GM21528 (cell line): ENCODE measurements at regions not wholly inside any gene's neighbourhood (a gene's known extent, or its start where the extent isn't known, plus 50 kb on each side); places are given as distances from the start of the nearest gene placed in this dataset.
A peak's percentile ranks its signal among the peaks of the same experiment; 100 is the strongest.
"Not testable (repeated sequence)": the region's sequence is repeated elsewhere in the genome, so short reads cannot be mapped to it uniquely, and the experiment has no call there.

Experiments
- ATAC-seq: cut with Tn5 transposase; IDR thresholded peaks from one replicate; pipeline ENCODE4 v1.9.1; 2021; ENCODE audit warnings: mild to moderate bottlenecking, moderate library complexity; ENCODE audit not compliant: unreplicated experiment, low FRiP score

DNA sequence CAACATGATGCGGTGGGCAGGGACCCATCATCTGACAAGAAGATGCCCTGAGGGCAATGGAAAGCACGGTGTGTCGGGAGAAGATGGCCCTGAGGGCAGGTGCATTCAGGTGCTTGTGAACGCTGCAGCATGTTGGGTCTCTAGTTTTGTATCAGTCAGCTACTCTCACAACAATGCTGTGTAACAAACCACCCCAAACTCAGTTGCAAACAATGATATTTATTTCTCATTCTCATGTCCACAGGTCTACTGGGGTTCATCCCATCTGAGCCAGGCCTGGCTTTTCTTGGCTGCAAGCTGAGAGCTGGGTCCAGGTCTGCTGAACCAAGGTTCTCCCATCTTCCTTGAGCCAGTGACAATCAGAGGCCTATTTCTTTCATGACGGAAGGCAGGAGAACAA is 461.6 kb downstream of the PREX1 start:
- ATAC-seq = no peak

DNA sequence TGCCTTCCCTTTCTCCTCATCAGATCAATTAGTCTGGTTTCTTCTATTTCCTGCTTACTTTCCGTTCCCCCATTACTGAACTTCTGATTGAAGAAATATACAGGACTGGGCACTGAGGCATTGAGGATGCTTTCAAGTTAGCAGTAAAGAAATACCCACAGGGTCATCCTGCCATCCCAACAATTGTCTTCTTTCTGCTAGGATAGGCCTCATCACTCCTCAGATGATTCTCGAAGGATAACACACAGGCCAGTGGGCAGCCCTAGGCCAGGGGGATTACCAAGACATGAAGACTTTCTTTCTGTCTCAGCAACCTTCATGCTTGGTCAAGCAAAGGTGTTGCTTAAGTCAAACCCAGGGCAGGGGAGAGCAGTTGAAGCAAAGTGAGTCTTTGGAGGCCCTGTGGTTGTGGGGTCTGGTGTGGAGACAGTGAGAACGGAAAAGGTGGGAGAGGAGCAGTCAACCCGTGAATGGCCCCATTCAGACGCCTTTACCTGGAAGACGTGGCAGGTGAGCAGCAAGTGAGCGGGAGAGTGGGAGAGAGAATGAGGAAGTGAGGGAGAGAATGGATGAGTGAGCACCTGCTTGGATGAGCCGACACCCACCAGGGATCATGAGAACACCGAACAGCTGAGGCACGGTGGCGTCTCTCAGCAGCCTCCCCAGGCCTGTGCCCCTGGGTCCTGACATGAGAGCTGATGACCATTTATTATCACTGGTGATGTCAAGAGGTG is 462.9 kb downstream of the PREX1 start:
- no peak for ATAC-seq

DNA sequence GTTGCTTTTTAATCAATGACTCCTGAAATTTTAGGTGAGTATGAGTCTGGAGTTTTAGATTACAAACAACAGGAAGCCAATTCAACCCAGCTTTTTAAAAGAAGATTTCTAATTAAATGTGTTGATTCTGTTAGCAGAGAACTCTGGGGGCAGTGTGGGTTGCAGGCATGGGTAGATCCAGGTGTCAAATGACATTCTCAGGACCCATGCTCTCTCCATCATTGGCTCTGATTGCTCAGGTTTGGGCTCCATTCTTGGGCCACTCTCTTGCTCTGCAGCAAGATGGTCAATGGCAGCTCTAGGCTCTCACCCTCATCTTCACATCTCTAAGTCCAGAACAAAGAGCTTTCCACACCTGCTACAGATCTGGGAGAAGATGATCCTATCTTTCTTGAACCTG is 463.7 kb downstream of the PREX1 start:
- ATAC-seq = no peak

DNA sequence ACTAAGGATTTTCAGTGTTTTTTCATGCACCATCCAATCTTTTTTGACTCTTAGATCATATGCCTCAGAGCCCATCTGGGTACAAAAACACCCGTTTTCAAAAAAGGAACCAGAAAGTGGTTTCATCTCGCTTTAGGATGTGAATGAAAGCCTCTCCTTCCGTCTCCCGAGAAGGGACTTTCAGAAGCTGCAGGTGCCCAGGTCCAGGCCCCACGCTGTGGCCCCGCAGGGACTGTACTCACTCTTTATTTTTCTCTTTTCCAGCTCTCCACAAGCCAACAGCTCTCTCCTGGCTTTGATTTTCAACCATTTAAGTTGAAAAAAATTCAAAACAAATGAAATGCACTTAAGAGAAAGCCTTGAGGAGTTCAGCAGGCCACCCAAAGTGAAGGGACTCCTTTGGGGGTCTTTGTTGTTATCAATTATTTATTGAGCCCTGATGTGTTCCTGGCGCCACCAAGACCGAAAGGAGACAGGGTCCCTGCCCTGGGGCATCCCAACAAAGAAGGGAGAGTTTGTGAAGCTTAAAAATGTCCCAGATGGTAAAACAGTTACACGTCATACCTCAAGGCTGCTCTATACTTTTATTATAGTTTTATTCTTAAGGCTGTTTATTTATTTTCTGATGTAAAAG is 467.3 kb downstream of the PREX1 start:
- ATAC-seq = no peak

DNA sequence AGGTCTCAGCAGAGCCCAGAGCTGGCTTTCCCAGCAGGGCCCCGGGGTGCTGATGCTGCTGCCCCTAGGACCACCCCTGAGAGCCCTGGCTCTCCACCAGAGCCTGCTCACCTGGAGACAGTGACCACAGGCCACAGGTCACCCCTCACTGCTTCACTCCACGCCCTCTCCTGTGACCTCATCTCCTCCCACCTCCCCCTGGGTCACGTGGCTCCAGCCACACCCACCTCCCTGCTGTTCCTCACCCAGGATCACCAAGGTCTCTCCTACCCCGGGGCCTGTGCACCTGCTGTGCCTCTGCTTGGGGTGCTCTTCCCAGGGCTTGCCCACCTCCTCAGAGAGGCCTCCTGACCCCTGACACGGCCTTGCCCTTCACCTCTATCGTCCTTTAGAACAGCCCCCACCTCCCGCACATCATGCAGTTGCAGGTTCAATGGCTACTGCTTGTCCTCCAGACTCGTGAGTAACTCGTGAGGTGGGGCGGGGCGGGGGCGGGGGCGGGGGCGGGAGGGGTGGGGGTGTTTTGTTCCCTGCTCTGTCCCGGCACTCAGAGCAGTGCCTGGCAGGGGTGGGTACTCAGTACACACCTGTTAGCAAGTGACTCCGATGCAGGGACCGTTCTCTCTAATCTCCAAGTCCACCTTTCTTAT is 468.0 kb downstream of the PREX1 start:
- no peak for ATAC-seq

DNA sequence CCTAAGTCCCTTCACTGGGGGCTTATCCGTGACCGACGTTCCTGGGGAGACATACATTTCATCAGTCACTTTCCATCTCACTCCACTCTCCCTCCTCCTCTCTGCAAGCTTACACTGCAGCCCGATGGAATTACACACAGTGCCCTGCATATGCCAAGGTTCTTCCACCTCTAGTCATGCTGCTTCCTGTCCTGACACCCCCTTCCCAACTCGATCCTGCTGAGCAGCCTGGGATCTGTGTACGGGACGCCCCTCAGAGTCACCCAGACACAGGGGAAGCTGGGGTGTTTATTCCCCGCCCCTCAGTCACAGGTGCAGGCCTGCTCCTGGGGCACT is 468.8 kb downstream of the PREX1 start:
- not testable (repeated sequence) for ATAC-seq

DNA sequence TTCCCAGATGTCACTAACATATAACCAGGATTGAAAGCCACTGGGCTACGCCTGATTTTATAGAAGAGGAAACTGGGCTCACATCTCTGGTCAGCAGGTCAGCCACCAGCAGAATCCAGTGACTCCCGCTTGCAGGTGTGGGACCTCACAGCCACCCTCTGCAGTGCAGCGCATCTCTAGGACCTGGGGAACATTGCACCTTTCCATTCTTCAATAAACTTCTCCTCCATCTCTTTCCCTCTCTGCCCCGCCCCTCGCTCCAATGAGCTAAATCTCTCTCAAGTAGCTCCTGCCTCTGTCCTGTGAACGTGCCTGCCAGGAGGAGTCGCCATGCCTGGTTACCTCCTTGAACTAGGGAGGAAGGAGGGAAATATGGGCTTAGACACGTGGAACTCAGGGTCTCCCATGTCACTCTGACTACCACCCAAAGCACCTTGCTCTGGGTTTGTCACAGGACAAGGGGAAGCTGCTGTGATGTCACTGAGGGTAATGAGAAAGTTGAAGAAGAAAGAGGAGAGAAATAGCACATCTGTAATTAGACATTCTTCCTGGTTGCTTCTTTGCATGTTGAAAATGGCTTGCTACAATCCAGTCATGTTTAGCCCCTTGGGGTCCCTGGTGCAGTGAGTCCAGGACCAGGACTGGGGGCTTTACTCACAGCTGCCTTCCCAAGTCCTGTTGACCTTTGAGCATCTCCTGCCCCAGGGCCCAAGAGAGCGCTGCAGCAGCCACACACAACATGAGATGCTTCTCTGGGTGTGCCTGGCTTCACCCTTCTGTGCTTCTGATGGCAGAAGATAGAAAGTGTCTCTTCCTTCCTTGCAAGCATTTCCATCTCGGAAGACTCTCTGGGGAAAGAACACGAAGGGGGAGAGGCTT is 469.4 kb downstream of the PREX1 start:
- no peak for ATAC-seq

DNA sequence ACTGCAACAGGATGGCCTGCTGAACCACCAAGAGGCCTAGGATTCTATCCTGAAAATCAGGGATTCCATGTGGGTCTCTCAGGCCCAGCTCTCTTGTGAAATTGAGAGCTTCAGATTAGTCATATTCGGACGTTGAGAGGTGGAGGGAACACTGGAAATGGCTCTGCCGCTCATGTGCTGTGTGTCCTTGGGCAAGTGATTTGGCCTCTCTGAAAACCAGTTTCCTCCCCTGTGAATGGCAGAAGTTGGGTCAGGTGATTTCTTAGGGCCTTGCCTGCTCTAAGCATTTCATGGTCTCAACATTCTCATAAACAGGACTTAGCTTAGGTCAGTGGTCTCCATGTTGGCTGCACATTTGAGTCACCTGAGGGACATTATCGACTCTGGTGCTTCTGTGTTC is 470.1 kb downstream of the PREX1 start:
- no peak for ATAC-seq

DNA sequence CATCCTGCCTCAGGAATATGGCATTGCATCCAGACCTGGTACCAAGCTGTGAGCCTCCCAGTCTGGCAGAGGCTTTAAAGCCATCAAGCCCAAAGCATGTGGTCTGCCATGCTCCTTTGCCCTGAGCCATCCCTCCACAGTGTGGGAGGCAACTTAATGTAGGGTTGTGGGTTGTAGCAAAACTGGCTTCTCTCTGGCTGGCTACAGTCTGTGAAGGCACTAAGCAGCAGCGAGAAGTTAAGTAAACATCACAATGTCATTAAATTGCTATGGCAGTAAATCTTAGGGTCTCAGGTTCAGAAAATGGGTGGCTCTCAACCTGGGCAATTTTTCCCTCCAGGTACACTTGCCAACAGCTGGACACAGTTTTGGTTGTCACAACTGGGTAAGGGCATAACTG is 472.9 kb downstream of the PREX1 start:
- no peak for ATAC-seq

DNA sequence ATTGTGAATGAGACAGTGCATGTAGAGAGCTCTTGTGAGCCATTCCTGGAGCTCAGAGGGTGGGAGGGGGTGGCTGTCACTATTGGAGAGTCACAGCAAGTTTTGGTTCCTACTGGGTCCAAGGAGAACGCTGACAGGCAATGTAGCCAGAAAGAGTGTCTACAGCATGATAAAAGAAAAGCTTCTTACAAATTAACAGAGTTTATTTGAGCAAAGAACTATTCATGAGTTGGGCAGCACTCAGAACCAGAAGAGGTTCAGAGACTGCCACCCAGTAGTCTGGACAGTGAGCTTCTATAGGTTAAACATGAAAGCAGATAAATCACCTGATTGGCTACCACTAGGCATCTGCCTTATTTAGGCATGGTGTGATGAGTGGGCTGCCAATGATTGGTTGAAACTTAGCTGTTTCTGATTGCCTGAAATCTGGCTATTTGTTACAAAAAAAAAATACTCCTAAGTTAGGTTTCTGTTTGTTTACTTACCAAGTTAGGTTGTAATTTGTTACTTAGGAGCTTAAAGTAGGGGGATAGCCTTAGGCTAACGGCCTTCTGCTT is 473.4 kb downstream of the PREX1 start:
- ATAC-seq = no peak

DNA sequence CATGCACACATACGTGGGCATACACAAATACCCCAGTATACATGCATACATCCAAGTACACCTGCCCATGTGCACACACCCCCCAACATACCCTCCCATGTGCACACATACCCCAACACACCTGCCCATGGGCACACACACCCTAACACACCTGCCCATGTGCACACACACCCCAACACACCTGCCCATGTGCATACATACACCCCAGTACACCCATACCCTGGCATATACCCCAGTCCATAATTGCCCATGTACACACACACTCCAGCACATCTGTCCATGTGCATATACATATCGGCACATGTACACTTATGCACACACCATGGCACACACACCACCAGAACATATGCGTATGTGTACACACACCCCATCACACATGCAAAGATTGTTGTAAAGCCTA is 475.2 kb downstream of the PREX1 start:
- ATAC-seq = no peak

DNA sequence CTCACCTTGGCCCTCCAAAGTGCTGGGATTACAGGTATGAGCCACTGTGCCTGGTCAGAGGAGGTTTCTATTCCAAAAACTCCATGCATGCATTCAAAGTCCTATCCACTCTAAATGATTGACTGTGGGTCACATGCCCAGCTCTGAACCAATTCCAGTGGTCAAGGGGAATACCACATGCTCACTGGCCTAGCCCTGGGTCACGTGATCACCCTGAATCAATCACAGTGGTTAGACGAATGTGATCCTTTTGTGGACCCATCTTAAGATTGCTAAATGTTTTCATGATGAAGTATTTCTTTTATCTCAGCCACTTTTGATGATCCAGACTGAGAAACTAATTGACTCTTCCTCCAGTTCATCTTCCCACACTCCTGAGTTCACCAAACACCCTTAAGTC is 475.8 kb downstream of the PREX1 start:
- no peak for ATAC-seq

DNA sequence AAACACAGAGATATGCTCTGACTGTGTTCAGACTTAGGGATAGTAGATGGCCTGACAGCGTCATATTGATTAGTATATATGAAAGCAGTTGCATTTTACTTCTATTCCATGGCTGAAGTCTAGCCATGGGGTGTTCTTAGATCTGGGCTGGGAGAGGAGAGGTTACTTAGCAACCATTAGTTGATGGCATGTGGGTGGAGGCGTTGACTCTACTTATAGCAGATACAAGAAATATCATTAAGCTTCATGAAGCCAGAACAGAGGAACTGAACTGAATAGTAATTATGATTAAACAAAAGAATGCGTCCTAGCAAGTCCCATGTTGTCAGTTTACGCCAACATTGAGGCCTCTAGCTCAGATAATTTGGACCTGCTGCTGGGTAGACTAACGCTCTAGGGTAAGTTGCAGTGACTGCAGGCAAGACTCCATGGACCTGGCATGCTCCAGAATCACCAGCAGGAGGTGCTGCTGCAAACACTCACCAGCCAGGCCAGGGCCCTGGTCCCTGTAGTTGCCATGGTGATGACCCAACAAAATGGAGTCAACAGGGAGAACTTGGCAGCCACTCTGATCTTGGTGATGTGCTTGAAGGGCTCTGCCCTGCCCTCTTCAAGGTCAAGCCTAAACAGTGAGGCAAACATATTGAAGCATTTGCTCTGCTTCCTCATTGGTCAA is 477.3 kb downstream of the PREX1 start:
- ATAC-seq = no peak

DNA sequence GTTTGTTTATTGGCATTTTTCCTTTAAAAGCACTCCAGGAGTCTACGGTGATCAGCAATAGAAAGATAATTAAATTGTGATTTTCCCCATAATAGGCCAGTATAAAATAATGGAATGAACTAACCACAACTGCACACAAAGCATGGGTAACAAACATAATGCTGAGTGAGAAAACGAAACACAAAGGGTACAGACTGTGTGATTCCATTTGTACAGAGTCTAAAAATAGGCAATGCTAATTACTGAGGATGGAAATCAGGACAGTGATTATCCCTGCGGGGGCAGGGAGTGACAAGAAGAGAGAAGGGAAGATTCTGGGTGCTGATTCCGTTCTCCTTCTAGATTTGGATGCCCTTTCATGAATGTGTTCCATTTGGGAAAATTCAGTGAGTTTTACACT is 478.1 kb downstream of the PREX1 start:
- ATAC-seq = no peak

DNA sequence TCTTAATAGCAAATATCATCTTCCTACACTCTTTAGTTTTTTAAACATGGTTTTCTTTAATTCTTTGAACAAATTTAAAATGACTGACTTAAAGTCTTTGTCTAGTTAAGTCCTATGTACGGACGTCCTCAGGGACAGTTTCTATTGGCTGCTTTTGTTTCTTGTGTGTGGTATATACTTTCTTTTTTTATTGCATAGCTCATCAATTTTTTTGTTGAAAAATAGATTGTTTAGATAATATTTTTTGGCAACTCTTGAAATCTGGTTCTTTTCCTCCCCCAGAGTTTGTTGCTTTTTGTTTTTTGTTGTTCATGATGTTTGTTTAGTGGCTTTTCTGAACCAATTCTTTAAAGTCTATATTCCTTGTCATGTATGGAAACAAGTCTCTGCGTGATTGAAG is 479.8 kb downstream of the PREX1 start:
- no peak for ATAC-seq

DNA sequence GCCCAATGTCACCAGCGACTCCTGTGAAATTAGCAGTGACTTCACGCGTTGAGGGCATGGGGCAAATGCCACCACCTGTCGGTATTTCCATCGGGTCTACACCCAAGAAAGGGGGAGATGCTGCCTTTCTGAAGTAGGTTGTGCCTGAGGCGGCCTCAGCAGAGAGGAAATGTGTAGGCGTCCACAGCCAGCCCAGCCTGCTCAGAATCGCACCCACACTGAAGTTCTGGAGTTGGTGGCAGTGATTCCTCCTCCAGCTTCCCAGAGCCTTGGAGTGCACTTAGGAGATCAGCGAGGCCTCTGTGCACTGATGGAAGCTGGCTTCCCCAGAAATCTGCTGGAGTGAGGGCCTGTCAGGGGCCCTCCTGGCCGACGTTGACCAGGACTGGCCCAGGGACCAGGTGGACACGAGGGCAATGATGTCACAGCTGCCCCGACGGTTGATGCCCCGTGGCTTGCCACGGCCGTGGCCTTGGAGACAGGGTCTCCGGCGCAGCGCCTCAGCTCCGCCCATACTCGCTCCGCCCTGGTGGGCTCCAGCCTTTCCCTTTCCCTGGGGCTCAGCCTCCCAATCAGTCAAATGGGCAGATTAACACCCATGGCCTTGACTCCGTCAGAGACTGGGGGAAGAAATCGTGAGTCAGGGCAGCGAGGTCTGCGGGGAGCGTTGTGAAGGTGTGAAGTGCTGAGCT is 484.8 kb downstream of the PREX1 start:
- no peak for ATAC-seq

DNA sequence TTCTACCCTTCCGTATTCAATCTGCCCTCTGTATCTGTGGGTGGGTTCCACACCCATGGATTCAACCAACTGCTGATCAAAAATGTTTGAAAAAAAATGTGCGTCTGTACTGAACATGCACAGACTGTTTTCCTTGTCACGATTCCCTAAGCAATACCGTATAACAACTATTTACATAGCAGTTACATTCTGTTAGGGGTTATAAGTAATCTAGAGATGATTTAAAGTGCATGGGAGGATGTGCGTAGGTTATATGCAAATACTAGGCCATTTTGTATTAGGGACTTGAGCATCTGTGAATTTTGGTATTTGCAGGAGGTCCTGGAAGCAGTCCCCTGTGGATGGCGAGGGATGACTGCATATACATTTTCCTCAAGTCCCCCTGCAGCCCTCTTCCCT is 486.9 kb downstream of the PREX1 start:
- ATAC-seq = no peak

DNA sequence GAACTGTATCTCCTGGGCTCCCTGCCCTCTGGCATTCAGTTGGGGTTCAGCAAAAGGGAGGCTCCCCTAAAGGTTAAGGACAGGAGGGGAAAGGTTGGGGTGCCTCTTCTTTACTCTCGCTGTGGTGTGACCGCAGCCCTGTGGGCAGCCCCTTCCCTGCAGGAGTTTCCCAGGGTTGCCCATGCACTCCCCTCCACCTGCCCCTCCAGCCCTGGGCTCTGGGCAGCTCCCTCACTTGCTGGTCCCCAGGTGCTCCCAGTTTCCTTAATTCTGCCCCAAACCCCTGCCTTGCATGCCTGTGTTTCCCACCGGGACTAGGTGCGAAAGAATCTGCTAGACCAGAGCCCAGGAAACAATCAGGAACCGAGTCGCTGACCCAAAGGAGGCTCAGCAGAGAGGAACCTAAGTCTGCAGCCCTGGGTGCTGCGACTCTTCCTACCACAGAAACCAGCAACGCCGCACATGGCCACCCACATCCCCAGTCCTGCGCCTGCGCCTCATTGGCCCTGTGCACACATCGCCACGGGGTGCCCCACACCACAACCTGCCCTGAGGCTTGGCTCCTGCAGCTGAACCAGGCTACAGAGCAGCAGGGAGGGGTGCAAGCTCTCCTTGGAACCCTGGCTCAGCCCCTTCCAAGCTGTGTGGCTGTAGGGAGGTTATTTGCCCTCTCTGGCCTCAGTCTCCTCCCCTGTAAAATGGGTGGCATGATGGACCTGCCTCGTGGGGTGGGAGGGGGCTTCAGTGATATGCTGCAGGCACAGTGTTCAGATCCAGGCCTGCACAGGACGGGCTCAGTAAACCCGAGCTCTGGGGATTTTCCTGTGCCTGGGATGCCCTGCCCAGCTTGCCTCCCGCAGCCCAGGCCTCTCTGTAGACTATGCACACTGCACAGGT is 487.6 kb downstream of the PREX1 start:
- peak; percentile 61 for ATAC-seq
